ENCODE measurements at regions not wholly inside any gene's neighbourhood (a gene's known extent, or its start where the extent isn't known, plus 50 kb on each side); places are given as distances from the start of the nearest gene placed in this dataset.

DNA sequence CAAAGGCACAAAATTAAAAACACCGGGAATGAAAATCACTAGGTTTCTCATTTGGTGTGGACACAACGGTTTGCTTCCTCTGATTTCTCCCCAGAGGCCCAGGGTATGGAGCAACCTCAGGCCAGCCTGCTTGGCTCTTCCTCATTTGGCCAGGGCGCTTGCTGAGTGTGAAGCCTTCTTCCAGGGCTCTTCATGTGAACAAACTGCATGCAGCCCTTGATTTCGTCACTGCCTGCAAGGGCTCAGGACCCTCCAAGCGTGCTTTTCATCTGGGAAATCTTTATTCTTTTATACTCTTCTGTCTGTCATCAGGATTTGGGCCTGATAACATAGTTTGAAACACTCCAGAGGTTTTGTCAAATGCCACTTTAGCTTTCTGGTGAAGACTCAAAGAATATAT, 122.6 kb upstream of the KLF4 start:
- Mint-ChIP-seq H3K36me3 (ENCODE audit: low read depth) (no peaks in the 10 kb centered on the region), H3K4me3 (no peak overlapping the region), H3K4me1 (no peaks in the 10 kb centered on the region), H3K27ac (no peak overlapping the region), H3K27me3 (no peaks in the 10 kb centered on the region), H3K9me3 (no peaks in the 10 kb centered on the region)
- ChIA-PET CTCF (no interaction called here), POLR2A (no interaction called here)
- no peak for DNase-seq

DNA sequence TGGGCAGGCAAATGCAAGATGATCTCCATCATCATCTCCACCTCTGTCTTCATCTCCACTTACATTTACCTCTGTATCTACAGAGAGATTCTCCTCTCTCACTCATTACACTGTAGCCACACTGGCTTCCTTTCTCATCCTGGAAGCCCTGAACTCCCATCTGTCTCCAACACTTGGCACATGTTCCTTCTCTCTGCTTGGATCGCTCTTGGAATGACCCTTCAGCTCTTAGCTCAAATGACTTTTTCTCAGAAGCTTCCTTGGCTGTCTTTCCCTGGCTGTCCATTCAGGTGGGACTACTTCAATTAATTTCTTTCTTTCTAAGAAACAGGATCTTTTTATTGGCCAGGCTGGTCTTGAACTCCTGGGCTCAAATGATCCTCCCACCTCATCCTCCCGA, 120.0 kb upstream of the KLF4 start:
- Mint-ChIP-seq H3K4me3 (no peak overlapping the region), H3K36me3 (ENCODE audit: low read depth) (no peaks in the 10 kb centered on the region), H3K27ac (no peak overlapping the region), H3K4me1 (no peaks in the 10 kb centered on the region), H3K27me3 (no peaks in the 10 kb centered on the region), H3K9me3 (no peaks in the 10 kb centered on the region)
- DNase-seq = no peak
- ChIA-PET CTCF (no interaction called here), POLR2A (no interaction called here)

DNA sequence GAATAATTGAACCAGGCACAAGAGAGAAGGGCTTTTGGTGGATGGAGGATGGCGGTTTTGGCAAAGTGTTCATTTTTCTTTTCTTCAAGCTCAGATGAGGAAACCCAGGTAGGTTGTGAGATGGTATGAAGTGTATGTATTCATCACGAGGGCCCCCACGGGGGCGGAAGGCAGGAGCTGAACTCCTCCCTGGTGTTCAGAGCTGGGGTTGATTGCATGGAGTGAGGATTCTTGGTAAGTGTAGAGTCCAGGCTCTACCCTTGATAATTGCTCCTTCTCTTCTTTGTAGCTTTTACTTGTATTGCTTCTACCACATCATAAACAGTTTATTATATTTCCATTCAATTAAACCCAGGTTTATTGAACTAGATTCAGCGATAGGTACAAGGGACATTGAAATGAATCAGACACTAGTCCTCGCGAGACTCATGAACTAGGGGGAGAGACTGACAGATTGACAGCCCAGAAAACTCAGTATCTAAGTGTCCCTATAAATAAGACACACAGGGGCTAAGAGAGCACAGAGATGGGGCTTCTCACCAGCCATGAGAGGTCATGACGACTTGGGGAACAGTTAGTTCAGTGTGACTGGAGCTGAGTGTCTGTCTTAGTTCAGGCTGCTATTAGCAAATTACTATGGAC, 116.7 kb upstream of the KLF4 start:
- no peaks in the 10 kb centered on the region for H3K4me1 Mint-ChIP-seq
- no peaks in the 10 kb centered on the region for H3K27me3 Mint-ChIP-seq
- ChIA-PET POLR2A (no interaction called here), CTCF (no interaction called here)
- DNase-seq = no peak
- no peaks in the 10 kb centered on the region for H3K36me3 Mint-ChIP-seq (ENCODE audit: low read depth)
- no peak overlapping the region for H3K27ac Mint-ChIP-seq
- H3K9me3 Mint-ChIP-seq = no peaks in the 10 kb centered on the region
- H3K4me3 Mint-ChIP-seq = no peak overlapping the region

DNA sequence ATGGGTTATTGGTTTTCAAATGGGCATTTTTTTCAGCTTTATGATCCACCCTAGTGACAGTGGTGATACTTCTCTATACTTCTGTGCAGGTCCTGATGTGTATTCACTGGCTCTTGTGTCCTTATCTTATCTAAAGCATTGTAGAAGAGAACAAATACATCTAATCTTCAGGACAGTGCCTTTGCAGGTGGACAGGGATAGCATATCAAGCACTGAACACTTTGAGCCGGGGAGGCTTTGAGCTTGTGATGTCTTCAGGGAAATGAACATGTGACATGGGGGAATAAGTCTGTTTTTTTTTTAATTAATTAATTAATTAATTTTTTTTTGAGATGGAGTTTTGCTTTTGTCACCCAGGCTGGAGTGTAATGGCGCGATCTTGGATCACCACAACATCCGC, 115.5 kb upstream of the KLF4 start:
- no peaks in the 10 kb centered on the region for H3K27me3 Mint-ChIP-seq
- H3K9me3 Mint-ChIP-seq = no peaks in the 10 kb centered on the region
- H3K4me1 Mint-ChIP-seq = no peaks in the 10 kb centered on the region
- H3K4me3 Mint-ChIP-seq = no peak overlapping the region
- H3K27ac Mint-ChIP-seq = no peak overlapping the region
- POLR2A ChIA-PET = no interaction called here
- H3K36me3 Mint-ChIP-seq (ENCODE audit: low read depth) = no peaks in the 10 kb centered on the region
- CTCF ChIA-PET = no interaction called here
- DNase-seq = no peak

DNA sequence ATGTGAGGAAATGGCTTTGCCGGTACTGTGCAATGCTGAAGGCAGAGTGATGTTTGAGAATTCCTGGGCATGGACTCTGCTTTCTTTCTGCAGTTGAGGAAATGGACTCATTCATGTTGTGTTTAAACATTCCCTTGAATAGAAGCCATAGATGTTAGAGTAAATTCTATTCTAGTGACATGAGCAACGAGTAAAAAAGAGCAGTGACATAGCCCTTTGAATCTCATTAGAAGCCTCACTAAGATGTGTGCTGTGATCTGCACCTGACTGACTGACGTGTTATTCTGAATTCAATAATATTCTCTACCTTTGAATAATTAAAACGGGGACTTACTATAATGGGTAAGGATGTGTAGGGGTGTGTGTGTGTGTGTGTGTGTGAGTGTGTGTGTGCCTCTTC, 113.7 kb upstream of the KLF4 start:
- H3K36me3 Mint-ChIP-seq (ENCODE audit: low read depth) = no peaks in the 10 kb centered on the region
- H3K4me3 Mint-ChIP-seq = no peak overlapping the region
- H3K27ac Mint-ChIP-seq = no peak overlapping the region
- no peak for DNase-seq
- H3K4me1 Mint-ChIP-seq = no peaks in the 10 kb centered on the region
- POLR2A ChIA-PET = no interaction called here
- H3K9me3 Mint-ChIP-seq = no peaks in the 10 kb centered on the region
- no peaks in the 10 kb centered on the region for H3K27me3 Mint-ChIP-seq
- CTCF ChIA-PET = no interaction called here

DNA sequence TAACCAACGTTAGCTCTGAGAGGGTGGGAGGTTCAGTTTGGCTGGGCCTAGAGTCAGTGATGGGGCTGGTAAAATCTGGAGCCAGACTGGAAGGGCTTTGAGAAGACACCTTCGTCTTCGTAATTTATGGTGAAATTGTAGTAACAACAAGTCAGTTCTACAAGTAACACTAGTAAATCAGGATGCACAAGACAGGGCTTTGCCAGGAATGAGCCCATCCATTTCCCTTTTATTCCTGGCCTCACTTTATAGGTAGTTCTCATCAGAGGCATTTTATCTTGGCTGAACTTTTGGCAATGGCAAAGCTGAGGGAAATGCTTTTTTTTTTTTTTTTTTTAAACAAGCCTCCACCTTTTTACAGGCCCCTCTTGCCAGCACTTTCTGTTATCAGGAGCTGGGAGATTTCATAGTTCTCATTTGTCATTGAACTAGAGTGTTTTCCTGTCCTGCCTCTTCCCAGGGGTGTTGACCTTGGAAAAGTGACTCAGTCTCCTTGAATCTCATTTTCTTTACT, 110.5 kb upstream of the KLF4 start:
- no peak overlapping the region for H3K4me3 Mint-ChIP-seq
- DNase-seq = no peak
- H3K9me3 Mint-ChIP-seq = no peaks in the 10 kb centered on the region
- ChIA-PET CTCF (no interaction called here), POLR2A (no interaction called here)
- H3K36me3 Mint-ChIP-seq (ENCODE audit: low read depth) = no peaks in the 10 kb centered on the region
- H3K4me1 Mint-ChIP-seq = no peaks in the 10 kb centered on the region
- no peak overlapping the region for H3K27ac Mint-ChIP-seq
- H3K27me3 Mint-ChIP-seq = no peaks in the 10 kb centered on the region

DNA sequence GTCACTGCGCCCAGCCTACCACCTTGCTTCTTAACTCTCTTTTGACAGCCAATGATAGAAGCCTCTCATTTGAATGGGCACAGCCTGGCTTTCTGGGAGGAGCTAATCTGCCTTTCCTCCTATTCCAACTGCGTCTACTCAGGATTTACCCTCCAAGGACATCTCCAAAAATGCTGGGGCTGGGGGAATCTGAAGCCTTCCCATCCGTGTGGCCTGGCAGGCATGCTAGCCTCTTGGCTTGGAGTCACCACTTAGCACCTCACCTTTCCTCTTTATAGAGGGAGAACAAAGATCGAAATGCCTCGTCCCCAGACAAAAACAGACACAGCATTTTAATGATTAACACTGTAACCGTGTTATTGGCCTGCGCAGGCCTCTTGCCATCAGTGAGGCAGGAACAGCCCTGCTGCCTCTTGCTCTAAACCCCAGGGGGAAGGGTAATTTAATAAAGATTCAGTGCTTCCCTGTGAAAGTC, 108.2 kb upstream of the KLF4 start:
- Mint-ChIP-seq H3K4me3 (no peak overlapping the region), H3K4me1 (no peaks in the 10 kb centered on the region), H3K27me3 (no peaks in the 10 kb centered on the region), H3K9me3 (no peaks in the 10 kb centered on the region), H3K27ac (no peak overlapping the region), H3K36me3 (ENCODE audit: low read depth) (no peaks in the 10 kb centered on the region)
- POLR2A ChIA-PET = no interaction called here
- no peak for DNase-seq
- CTCF ChIA-PET = no interaction called here

DNA sequence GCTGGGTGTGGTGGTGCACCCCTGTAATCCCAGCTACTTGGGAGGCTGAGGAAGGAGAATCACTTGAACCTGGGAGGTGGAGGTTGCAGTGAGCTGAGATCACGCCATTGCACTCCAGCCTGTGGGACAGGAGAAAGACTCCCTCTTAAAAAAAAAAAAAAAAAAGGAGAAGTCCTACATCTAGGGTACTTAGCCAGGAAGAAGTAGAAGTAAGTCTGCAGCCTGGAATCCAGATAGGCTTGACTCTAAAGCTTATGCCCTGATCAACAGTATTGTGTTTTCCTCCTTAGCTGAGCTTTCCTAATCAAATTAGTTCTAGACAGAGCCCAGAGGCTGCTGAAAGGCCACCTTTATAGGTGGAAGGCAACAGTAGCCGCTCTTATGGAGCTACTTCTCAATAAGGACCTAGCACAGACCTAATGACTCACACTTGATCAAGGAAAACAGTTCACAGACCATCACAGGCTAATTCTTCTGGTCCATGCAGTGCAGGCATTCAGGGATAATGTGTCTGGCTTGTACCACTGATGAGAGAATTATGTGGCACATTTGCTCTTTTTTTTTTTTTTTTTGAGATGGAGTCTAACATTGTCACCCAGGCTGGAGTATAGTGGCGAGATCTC, 105.5 kb upstream of the KLF4 start:
- Mint-ChIP-seq H3K27me3 (no peaks in the 10 kb centered on the region), H3K4me1 (no peaks in the 10 kb centered on the region), H3K36me3 (ENCODE audit: low read depth) (no peaks in the 10 kb centered on the region), H3K4me3 (no peak overlapping the region), H3K9me3 (no peaks in the 10 kb centered on the region), H3K27ac (no peak overlapping the region)
- ChIA-PET POLR2A (interaction anchor here (0.6 kb wide), 1 partner anchor 55 kb away, joined by 3 read pairs; no protein-coding TSS in a partner anchor), CTCF (interaction anchor here (0.5 to 0.7 kb wide), 2 partner anchors 93 to 349 kb away, joined by 4 to 6 read pairs; no protein-coding TSS in a partner anchor)
- no peak for DNase-seq

DNA sequence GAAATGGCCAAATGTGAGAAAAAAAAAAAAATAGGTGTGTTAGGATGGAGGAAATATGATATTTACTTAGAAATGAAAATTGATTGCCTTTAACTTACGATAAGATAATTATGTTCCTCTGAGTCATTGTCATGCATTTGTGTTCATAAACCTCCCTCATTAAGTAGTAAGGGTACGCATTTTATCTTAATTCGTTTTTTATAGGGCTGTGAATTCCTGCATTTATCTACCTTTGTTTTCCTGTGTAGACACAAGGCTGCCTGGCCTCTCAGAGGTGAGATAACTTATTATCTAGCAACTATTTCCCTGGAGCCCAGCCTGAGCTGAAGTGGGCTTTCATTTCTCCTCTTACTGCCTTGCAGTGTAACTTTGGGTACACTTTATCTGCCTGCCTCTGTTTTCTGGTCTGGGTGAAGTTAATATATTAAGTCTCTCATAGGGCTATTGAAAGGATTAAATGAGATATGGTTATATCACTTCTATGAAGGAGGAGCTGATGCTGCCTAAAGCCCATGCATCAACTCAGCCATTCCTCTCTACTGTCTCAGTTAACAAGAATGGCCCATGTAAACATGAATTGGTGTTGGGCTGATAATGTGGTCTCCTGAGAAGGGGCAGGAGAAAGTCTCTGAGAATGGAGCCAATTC, 103.8 kb upstream of the KLF4 start:
- Mint-ChIP-seq H3K27ac (no peak overlapping the region), H3K4me1 (no peaks in the 10 kb centered on the region), H3K36me3 (ENCODE audit: low read depth) (no peaks in the 10 kb centered on the region), H3K4me3 (no peak overlapping the region), H3K27me3 (no peaks in the 10 kb centered on the region), H3K9me3 (no peaks in the 10 kb centered on the region)
- ChIA-PET CTCF (no interaction called here), POLR2A (no interaction called here)
- DNase-seq = no peak

DNA sequence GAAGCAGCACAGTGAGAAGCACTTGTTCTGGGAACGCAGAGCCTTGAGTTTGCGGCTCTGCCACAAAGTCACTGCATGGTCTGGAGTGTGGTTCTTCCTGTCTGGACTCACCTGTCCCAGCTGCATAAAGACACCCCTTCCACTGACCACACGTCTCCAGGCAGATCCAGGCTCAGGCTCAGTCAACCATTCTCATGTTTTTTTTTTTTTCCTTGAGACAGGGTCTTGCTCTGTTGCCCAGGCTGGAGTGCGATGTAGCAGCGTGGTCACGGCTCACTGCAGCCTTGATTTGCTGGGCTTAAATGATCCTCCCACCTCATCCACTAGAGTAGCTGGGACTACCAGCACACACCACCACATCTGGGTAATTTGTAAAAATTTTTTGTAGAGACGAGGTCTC, 102.9 kb upstream of the KLF4 start:
- Mint-ChIP-seq H3K36me3 (ENCODE audit: low read depth) (no peaks in the 10 kb centered on the region), H3K27ac (no peak overlapping the region), H3K27me3 (no peaks in the 10 kb centered on the region), H3K9me3 (no peaks in the 10 kb centered on the region), H3K4me1 (no peaks in the 10 kb centered on the region), H3K4me3 (no peak overlapping the region)
- ChIA-PET POLR2A (no interaction called here), CTCF (no interaction called here)
- no peak for DNase-seq

DNA sequence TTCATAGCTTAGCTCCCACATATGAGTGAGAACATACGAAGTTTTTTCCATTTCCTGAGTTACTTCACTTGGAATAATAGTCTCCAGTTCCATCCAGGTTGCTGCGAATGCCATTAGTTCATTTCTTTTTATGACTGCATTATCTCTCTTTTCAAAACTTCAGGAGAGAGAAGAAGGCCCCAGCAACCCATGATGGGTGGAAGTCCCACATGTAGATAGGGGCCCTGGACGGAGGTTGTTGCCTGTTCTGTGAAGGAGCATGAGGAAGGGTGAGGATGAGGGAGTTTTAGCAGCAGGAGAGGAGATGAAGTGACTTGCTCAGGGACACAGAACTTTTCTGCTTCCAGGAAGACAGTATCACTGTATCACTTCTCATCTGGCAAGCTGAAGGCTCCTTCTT, 102.2 kb upstream of the KLF4 start:
- ChIA-PET CTCF (no interaction called here), POLR2A (no interaction called here)
- no peak overlapping the region for H3K4me3 Mint-ChIP-seq
- H3K36me3 Mint-ChIP-seq (ENCODE audit: low read depth) = no peaks in the 10 kb centered on the region
- no peaks in the 10 kb centered on the region for H3K4me1 Mint-ChIP-seq
- no peak for DNase-seq
- H3K9me3 Mint-ChIP-seq = no peaks in the 10 kb centered on the region
- no peak overlapping the region for H3K27ac Mint-ChIP-seq
- H3K27me3 Mint-ChIP-seq = no peaks in the 10 kb centered on the region

DNA sequence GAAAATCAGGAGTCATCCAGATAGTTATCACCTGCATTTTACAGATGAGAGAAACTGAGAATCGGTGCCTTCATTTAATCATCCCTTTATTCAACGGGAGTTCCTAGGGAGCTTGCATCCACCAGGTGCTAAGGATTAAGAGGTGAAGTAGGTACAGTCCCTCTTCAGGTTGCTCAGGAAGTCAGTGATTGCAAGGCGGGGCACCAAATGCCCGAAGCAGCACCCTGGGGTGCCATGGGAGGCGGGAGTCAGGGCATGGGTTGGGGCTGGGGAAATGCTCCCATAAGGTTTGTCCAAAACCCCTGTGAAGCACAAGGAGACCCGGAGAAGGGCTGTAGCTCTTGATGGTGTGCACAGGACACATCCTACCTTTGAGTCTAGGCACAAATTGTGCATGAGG, 98.8 kb upstream of the KLF4 start:
- ChIA-PET CTCF (no interaction called here), POLR2A (no interaction called here)
- Mint-ChIP-seq H3K36me3 (ENCODE audit: low read depth) (no peaks in the 10 kb centered on the region), H3K4me3 (no peak overlapping the region), H3K9me3 (no peaks in the 10 kb centered on the region), H3K27ac (no peak overlapping the region), H3K27me3 (no peaks in the 10 kb centered on the region), H3K4me1 (no peaks in the 10 kb centered on the region)
- no peak for DNase-seq

DNA sequence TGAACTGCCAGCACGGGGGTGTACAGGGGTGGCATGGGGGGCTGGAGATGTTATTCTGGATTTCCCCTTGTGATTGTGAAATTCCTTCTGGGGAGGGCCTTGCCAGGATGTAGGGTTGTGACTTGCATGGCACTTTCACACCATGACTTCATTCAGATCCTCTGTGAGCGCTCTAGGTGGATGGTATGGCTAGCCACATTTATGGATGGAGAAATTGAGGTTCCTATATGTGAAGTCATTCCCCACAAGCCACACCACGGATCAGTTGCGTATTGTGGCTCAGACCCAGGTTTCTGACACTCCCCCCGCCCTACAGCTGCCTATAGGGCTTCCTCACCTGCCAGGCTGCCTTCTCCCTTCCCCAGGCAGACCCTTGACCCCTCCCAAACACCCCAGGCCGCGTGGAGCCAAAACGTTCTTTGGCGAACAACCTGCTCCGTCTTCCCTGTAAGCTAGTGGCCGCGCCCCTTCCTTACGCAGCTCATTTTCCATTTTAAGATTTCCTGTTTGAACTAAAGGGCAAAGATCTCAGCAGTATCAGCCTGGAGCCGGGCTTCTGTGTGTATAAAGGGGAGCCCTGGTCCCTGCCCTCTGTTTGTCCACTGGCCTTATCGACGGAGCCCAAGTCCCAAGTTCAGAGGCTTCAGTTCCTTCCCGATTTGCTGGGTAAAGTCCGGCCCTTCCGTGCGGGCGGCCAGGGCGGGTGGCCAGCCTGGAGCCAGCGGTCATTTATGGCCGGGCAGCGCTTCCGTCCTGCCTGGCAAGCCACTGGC, 97.8 kb upstream of the KLF4 start:
- Mint-ChIP-seq H3K4me3 (no peak overlapping the region), H3K4me1 (no peaks in the 10 kb centered on the region), H3K27me3 (no peaks in the 10 kb centered on the region), H3K27ac (no peak overlapping the region), H3K36me3 (ENCODE audit: low read depth) (no peaks in the 10 kb centered on the region), H3K9me3 (no peaks in the 10 kb centered on the region)
- POLR2A ChIA-PET = no interaction called here
- CTCF ChIA-PET = no interaction called here
- DNase-seq = no peak
